ENCODE measurements at regions not wholly inside any gene's neighbourhood (a gene's known extent, or its start where the extent isn't known, plus 50 kb on each side); places are given as distances from the start of the nearest gene placed in this dataset.

DNA sequence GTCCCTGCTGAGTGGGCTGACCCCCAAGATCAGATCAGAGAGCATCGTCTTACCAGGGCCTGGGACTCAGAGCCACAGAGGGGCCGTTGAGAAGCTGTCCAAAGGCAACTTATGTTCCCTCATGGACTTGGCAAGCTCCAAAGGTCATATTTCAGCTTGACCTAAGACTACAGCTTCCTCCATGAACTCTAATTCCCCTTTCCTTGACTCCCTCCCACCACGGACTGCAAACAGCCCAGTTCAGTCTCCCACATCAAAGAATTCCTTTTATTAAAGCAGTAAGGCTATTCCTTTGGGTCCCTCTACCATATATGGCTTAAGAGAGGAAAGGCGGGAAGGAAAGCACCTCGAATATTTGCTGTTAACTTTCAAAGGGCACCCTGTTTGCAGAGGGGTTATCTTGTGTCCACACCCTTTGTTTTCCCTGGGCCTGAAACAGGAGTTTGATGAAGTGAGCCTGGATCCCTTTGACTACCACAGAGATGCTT is 146.1 kb upstream of the THBS1 start:
- H3K4me3 ChIP-seq (replicated peaks in 1 of 2; ENCODE audit: low read depth in 2 of 2, low read length in 2 of 2) = no peak overlapping the region
- peak in 1 of 2 donors; percentile 52 for DNase-seq (ENCODE audit: low read depth in 2 of 2)
- TF ChIP-seq, protein P1, sequence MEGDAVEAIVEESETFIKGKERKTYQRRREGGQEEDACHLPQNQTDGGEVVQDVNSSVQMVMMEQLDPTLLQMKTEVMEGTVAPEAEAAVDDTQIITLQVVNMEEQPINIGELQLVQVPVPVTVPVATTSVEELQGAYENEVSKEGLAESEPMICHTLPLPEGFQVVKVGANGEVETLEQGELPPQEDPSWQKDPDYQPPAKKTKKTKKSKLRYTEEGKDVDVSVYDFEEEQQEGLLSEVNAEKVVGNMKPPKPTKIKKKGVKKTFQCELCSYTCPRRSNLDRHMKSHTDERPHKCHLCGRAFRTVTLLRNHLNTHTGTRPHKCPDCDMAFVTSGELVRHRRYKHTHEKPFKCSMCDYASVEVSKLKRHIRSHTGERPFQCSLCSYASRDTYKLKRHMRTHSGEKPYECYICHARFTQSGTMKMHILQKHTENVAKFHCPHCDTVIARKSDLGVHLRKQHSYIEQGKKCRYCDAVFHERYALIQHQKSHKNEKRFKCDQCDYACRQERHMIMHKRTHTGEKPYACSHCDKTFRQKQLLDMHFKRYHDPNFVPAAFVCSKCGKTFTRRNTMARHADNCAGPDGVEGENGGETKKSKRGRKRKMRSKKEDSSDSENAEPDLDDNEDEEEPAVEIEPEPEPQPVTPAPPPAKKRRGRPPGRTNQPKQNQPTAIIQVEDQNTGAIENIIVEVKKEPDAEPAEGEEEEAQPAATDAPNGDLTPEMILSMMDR (IDR thresholded peaks at IDR 0.05; ENCODE audit: low read depth, low read length) = no peak

DNA sequence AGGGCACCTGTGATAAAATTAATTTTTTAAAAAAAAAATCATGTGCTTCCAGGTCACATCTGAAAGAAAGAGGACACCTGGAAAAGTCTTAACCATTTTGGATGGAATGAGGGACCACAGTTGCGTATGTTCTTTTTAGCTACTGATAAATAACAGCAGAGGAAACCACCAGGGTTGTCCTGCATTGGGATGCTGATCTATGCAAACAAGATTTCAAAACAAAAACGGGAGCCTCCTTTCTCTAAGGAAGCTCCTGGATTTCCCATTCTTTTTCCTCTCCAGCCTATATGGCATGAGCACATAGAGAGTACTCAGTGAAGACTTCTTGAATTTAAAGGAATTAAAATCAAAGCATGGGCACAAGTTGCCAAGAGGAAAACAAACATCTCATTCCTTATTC is 145.6 kb upstream of the THBS1 start:
- TF ChIP-seq, protein P1 (IDR thresholded peaks at IDR 0.05; ENCODE audit: low read depth, low read length) = no peak
- DNase-seq (ENCODE audit: low read depth in 2 of 2) = no peak
- no peak overlapping the region for H3K4me3 ChIP-seq (replicated peaks in 1 of 2; ENCODE audit: low read depth in 2 of 2, low read length in 2 of 2)

DNA sequence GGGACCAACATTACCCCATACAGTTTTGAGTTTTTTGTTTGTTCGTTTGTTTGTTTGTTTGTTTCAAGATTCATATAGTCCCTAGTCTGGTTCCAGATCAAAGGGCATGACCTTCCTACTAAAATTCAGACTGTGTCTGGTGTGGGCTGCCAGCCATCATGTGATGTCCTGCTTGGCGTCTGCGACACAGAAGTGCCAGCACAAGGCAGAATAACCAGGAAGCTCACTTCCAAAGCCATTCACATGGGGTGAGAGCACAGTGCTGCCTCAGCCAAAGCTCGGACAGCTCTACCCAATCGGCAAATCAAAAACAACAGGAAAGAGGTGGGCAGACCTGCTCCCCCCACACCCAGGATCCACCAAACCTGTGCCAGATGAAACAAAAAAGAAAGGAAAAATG is 142.6 kb upstream of the THBS1 start:
- H3K4me3 ChIP-seq (replicated peaks in 1 of 2; ENCODE audit: low read depth in 2 of 2, low read length in 2 of 2) = no peak overlapping the region
- DNase-seq (ENCODE audit: low read depth in 2 of 2) = no peak
- TF ChIP-seq, protein P1 (IDR thresholded peaks at IDR 0.05; ENCODE audit: low read depth, low read length) = no peak

DNA sequence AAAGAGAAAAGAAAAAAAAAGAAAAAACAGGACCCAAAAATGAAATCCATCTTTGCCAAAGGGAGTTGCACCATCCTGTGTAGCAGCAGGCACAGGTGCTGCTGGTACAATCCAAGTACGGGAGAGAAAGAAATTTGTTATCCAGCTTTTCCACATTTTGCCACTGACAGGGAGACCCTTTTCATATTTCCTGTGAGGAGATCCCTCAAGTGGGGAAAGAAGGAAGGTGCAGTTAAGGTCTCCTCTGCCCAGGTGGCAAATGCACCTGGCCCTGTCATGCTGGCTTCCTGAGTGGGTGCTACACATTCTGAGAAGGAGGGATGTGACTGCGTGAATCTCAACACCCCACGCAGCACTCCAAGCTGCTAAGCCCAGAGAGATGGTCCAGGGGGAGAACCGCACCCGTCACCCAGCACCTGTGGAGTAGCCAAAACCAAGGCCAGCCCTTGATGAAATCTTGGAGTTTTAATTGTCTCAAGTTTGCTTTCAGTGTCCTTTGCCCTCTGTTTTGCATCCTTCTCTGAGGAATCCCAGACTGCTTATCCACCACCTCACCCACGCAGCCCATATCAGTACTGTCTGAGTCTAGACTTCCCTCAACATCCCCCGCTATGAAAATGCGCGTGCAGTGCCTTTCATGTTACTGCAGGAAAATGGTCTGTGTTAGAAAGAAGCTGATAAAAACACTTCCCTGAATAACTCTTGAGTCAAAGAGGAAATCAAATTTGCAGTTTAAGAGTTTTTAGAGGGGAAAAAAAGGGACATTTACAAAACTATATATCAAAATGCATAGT is 141.9 kb upstream of the THBS1 start:
- TF ChIP-seq, protein P1 (IDR thresholded peaks at IDR 0.05; ENCODE audit: low read depth, low read length) = no peak
- H3K4me3 ChIP-seq (replicated peaks in 1 of 2; ENCODE audit: low read depth in 2 of 2, low read length in 2 of 2) = no peak overlapping the region
- DNase-seq (ENCODE audit: low read depth in 2 of 2) = peak in 1 of 2 donors; percentile 67

DNA sequence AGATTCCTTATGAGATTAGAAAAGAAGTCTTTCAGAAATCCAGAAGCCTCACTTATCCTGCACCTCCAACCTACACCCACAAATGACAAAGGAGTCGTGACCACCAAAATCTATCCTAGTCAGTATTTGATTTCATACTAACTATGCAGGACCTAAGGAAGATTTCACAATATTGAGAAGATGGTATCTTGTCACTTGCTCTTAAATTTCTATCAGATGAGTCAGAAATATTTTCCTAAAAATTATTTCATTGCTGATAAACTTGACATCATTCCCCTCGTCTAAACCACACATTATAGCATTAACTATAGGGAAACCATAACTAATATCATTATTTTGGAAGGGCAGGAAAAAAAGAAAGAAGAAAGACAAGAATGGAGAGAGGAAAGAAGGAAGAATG is 138.0 kb upstream of the THBS1 start:
- TF ChIP-seq, protein P1 (IDR thresholded peaks at IDR 0.05; ENCODE audit: low read depth, low read length) = no peak
- DNase-seq (ENCODE audit: low read depth in 2 of 2) = no peak

DNA sequence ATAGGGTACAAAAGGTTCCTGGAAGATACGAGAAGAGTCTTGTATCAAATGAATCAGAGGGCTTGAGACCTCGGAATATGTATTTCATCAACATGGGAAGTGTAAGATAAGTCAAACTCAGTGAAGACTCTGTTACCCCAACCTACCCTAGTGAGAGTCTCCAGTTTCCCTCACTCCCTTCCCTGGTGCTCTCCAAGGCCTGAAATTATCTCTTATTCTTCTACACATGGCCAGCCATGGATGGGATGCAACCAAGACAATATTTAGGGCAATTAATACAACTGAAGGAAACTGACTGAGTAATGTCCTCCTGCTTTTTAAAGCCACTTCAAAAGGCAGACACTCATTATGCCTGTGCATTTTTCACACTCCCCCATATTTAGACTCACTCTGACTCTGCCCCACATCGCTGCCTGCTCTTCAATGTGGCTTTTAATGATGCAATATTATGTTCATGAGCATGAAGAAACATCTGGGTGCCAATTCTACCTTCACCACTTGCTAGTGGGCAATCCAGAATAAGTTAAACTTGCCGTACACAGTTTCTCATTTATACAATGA is 137.1 kb upstream of the THBS1 start:
- no peak overlapping the region for H3K4me3 ChIP-seq (replicated peaks in 1 of 2; ENCODE audit: low read depth in 2 of 2, low read length in 2 of 2)
- TF ChIP-seq, protein P1 (IDR thresholded peaks at IDR 0.05; ENCODE audit: low read depth, low read length) = no peak
- no peak for DNase-seq (ENCODE audit: low read depth in 2 of 2)

More for the DNA sequence above, 138.0 kb upstream of the THBS1 start:
- no peak overlapping the region for H3K4me3 ChIP-seq (replicated peaks in 1 of 2; ENCODE audit: low read depth in 2 of 2, low read length in 2 of 2)

Data from cardiac fibroblast (primary cell).